GM21526 (cell line): ENCODE measurements at regions not wholly inside any gene's neighbourhood (a gene's known extent, or its start where the extent isn't known, plus 50 kb on each side); places are given as distances from the start of the nearest gene placed in this dataset.

Source experiments
- ATAC-seq: cut with Tn5 transposase; IDR thresholded peaks from one replicate; pipeline ENCODE4 v1.9.1; 2021; ENCODE audit warnings: moderate library complexity; ENCODE audit not compliant: unreplicated experiment, low FRiP score

DNA sequence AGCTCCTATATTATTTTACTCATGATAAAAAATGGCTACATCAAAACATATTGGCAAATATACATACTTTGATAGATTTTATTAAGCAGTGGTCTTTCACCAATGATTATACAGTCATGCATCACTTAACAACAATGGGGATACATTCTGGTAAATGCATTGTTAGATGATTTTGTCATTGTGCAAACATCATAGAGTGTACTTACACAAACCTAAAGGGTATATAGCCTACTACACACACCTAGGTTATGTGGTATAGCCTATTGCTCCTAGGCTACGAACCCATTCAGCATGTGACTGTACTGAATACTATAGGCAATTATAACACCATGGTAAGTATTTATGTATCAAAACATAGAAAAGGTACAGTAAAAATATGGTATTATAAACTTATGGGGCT lies 98.9 kb upstream of the IL6 start:
- no peak for ATAC-seq

DNA sequence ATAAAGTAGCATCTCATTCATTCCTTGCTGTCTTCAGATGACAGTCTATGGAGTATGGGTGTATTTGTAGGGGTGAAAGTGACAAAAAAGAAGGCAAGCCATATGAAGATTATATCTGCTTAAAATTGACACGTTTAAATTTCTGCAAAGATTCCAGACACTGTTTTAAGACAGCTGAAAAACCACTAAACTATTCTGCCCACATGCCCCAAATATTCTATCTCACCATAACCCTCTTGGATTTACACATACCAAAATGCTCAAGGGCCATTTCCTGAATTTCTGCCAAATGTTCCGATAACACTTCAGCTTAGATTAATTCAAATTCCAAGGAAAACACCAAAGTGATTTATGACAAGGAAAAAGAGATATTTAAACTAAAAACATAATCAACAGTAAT lies 99.9 kb upstream of the IL6 start:
- no peak for ATAC-seq

DNA sequence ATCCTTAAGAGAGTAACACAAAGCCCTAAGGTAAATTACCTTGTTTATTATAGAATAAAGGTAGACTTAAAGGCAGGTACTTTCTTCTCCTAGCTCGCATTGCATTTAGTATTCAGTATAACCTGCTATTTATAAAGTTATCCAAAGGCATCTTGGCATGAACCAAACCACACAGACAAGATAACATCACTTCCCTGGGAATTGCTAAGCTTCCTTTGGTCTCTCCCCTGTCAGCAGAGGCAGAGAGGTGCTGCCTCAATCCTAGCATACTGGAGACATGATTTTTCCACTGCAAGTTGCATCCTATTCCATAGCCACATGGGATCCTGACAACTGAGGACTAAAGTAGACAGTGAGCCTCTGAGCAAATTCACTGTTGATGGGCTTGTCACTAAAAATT lies 101.7 kb upstream of the IL6 start:
- no peak for ATAC-seq

DNA sequence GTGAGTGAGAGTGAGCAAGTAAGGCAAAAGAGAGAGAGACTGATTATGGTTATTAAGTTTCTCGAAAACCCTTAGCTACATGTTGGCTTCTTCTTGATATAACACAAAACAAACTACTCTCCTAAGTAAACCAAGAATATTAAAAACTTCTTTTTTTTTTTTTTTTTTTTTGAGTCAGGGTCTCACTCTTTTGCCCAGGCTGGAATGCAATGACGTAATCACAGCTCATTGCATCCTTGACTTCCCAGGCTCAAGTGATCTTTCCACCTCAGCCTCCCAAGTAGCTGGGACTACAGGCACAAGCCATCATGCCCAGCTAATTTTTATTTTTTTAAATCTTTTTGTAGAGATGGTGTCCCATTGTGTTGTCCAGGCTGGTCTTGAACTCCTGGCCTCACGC lies 102.2 kb upstream of the IL6 start:
- ATAC-seq, result no peak

DNA sequence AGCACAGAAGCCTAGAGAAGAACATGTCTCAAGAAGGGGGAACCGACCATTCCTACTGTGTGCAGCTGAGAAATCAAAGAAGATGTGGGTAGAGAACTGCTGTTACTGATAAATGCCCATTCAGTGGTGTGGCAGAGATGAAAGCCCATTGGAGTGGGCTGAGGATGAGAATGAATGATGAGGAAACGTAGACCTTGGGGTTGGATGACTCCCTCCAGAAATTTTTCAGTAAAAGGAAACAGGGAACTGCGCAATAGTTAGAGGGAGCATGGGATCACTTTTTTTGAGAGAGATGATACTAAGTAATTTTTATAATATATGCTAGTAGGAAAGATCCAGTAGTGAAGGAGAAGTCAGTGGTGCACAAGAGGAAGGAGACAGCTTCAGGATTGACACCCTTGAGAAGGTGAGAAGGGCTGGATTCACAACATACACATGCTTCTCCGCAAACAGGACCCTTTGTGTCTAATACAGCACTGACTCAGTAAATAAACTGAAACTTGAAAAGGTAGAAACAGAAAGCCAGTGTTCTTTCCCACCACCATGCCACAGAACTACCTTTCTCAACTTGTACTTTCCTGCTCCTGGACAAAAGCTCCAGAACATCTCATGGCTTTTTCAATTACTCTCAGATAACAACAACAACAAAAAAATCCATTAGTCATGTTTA lies 104.7 kb upstream of the IL6 start:
- no peak for ATAC-seq

DNA sequence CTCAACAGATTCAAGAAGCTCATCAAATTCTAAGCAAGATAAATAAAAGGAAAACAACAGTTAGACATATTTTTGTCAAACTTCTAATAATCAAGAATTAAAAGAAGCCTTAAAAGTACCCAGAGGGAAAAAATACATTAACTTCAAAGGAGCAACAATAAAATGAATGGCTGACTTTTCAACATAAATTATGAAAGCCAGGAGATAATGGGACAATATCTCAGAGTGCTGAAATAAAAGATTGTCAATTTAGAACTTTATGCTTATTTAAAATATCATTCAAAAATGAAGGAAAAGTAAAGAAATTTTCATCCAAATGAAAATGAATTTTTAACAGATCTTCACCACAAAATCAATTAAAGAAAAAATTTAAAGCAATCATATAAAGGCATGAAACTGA lies 108.5 kb upstream of the IL6 start:
- no peak for ATAC-seq

DNA sequence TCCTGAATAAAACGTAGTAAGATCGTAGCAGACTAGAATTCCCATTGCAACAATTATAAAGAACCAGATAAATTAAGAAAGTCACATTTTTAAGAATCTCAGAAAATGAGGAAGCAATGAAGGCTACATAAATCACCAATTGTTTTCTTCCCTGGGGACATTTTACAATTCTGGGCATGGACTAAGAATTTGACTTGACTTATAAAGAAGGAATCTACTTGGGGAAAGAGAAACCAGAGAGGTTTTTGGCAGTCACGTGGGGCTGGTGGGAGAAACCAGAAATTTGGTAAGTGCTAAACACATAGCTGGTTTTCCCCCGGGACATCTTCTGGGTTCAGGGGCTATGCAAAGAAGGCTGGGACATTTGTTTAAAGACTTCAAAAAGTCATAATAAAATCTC lies 109.8 kb upstream of the IL6 start:
- ATAC-seq, result no peak

DNA sequence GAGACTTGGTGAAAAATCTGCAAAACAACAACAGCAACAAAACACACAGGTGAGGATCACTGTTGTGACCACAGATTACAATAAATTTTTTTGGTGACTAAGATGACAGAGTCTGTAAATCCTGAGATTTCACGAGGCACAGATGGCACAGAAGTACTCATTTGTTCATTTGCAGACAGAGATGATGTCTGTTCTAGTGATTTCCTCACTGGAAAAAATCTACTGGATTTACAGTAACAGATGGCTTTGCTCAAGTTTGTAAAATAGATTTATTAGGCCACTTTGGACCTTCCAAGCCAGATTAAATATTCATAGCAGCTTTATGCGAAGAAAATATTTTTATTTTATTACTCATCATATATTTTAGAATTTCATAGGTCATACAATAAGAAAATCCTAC lies 113.5 kb upstream of the IL6 start:
- ATAC-seq, result no peak

DNA sequence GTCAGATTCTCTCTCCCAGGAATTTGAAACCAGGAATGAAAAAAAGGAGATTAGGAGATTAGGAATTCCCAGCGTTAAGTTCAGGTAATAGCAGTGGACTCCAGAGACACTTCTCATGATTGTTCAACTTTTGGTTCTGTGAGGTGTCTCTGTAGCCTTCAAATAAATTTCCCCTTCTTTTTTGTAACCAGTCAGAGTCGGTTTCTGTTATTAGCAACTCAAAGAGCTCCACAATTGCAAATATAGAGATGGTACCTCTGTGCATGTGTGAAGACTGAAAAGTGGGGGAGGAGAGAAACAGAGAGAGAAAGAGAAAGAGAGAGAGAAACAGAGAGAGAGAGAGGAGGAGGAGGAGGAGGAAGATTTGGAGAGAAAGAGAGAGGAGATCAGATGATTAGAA lies 112.8 kb upstream of the STEAP1B start:
- ATAC-seq, result no peak

DNA sequence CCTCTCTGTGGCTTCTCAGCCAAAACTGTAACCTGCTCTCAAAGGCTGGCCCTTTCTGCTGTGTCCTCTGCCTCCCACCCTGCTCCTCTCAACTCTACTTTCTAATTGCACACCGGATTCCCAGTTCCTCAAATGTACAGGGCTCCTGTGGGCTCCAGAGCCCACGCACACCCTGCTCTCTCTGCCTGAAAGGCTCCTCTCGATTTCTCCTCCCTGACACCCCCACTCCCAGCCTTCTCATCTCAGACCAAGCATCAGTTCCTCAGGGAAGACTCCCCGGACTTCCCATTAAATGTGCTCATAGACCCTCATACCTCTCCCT lies 111.7 kb upstream of the STEAP1B start:
- ATAC-seq, result no peak

DNA sequence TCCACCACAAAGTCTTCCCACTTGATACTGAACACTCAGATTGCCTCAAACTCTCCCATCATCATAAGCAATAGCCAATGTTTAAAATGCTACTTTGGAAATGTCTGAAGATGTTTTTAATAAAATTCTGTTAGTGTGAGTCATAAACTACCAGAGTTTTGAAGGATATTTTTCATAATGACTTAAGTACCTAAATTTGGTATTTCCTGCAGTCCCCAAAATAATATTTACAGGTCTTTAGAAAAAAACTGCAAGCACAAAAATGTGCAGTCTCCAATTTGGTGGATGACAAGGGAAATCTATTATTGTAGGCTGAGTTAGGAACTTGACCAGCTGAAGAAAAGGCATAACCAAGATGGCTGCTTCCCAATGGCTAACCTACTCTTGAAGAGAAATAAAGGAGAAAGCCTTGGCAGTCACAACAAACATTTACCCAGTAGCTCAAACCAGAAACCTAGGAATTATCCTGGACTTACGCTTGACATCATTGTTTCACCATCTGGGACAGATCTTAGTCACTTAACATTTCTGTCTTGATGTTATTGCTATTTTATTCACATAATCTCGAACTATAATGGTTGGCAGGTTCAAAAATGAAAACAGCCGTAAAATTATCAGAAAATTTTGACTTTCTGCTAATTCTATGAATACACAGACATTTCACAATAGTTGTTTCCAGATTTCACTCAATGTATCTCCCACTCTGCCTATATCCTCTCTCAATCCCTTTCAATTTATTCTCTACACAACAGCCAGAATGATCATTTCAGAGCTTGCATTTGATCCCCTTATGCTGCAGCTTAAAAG lies 111.2 kb upstream of the STEAP1B start:
- no peak for ATAC-seq

DNA sequence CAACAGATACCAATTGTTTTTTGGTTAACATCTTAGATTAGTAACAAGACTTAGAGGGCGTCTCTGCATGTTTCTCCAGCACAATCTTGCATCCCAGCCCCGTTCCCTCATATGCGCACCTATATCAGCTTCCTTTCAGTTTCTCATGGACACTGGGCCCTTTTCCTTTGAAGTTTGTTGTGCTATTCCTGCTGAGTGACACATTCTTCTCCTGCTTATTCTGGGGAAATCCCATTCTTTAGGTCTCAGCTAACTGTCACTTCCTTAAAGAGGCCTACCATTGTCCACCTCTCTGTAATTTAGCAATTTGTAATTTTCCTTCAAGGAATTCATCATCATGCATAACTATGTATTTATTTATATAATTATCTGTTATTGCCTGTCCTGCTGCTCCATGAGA lies 110.3 kb upstream of the STEAP1B start:
- ATAC-seq, result no peak

DNA sequence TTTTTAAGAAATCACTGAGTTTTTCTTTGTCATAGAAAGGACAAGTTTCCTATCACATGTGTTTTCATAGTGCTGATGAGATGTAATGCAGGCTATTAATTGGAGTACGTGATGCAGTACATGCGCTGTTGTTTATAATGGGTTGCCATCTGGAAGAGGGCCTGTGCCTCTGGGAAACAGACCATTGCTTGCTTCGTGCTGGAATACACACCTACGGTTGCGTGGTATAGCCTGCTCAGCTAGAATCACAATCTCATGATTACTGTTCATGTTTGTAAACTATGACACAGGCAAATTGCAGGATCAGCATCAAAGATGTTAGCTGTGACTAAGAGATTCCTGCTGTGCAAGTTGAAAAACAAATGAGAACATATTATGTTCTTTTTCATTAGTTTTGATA lies 107.2 kb upstream of the STEAP1B start:
- no peak for ATAC-seq

DNA sequence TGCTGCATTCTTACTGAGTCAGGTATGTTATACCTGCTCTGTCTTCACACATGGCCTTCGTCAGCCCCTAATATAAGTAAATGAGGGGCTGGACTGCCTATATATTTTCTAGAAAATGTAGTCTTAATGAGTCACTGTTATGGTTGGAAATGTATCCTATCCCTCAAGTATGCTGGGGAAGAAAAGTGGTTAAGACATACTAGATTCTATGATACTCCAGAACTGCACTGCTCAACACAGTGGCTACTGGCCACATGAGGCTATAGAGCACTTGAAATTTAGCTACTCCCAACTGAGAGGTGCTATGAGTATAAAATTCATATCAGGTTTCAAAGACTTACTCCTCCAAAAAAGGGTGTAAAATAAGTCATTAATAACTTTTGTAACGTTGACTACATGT lies 104.3 kb upstream of the STEAP1B start:
- no peak for ATAC-seq

DNA sequence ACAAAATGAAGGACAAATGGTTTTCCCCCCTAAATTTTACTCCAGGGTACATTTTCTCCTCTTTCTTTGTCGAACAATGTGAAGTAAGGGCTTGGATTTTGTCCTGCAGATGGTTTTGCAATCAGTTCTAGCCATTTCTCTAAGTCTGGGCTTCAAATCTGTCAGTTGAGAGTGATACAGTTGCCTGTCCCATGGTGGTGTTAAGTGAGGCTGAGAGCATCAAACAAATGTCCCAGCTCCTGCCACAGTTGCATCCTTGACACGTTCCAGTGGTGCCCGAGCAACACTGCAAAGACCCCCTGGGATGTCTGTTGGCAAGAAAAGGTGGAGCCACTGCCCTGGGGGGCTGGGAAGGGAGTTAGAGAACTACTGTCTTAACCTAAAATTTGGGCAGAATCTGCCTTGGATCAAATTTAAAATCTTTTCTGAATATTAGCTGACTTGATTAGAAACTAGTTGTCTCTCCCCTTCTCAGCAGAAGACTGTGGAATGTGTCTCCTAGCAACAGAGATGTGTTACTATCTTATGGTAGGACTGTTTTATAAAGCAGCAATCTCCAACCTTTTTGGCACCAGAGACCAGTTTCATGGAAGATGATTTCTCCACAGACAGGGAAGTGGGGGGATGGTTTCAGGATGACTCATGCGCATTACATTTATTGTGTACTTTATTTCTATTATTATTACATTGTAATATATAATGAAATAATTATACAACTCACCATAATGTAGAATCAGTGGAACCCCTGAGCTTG lies 102.0 kb upstream of the STEAP1B start:
- no peak for ATAC-seq

DNA sequence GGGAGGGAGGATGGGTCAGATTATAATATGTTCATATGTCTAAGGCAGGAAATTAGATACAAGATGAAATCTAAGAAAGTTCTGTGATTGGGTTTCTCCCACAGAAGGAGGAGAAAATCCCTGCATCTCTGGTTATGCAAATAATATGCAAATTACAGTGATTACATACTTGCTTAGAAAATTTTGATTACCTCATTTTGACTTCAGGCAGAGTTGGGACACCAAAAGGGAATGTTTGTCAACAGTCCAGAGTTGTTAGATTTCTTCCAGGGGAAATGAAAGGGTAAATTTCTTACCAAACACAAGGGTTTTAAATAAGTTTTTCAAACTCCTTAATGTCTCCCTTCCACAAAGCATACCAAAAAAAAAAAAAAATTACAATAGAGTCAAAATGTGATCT lies 101.4 kb upstream of the STEAP1B start:
- ATAC-seq, result no peak

DNA sequence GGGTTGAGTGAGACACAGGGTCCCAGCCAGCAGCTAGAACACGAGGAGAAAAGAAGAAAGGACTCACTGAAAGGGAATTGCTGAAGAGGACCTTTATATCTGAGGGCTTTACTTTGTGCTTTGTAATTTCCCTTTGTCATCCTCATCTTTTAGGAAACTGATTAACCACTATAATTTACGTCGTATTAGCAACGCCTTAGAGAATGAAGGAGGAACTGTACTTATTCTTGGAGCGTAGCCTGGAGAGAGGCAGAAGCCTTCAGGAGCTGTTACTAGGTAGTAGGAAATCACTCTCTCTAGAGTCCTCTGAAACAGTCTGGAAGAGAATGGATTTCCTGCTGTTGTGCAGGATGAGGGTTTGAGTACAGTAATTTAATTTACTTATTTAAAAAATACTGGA lies 101.0 kb upstream of the STEAP1B start:
- no peak for ATAC-seq

DNA sequence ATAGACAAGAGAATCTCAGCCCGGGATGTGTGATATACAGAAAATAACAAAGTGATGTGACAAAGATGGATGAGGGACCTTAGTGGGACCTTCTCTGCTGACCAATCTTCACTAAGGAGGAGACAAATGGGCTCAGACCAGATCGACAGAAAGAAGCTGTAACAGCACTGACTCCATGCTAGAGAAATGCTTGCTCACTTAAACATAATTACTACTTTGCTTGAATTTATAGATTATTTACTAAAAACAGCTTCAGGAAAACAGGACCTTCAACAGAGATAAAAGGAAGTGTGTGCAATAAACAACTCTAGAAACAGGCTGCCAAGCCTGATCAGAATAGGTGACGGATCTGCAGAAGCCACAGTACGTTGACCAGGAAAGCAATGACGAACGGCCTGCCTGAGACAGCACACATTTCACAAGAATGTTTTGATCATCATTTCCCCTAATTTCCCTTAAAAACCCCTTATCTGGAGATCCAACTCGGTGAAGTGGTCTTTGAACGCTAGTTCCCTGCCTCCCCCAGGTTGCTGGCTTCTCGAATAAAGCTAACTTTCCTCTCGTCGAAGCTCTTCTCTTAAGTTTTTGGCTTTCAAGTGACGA lies 98.4 kb upstream of the STEAP1B start:
- no peak for ATAC-seq

DNA sequence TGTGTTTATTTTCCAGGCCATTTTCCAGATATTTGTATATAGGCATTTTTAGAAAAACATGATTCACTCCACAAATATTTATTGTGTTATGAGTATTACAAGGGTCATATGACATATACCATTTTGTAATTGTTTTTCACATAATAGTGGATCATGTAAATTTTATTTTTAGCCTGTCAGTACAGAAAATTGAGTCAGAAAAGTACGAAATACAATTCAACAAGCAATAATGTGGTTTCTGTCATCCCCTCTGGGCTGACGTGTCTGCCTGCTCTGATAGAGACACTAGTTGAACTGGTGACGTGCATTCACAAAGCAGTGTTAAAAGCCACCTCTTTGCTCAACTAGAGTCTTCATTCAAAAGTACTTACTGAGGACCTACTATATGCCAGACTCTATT lies 97.9 kb upstream of the STEAP1B start:
- ATAC-seq, result no peak

DNA sequence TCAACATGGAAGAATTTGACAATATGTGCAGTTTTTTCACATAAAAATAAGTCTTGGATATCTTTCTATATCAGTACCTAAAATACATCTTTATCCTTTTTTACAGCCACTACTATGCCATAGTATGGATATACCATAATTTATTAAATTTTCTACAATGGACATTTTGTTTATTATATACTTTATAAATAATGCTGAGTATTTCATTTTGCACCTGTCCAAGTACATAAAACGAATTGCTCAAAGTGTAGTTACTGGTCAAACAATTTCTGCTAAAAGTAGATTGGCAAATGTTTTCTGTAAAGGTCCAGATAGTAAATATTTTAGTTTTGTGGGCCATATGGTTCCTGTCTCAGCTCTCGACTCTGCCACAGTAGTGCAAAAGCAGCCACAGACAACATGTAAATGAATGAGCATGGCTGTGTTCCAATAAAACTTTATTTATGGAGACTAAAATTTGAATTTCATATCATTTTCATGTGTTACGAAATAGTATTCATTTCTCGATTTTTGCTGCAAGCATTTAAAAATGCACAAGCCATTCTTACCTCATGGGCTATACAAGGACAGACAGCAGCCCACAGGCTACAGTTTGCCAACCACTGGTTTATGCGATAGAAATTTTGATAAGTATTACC lies 96.9 kb upstream of the STEAP1B start:
- ATAC-seq, result no peak

DNA sequence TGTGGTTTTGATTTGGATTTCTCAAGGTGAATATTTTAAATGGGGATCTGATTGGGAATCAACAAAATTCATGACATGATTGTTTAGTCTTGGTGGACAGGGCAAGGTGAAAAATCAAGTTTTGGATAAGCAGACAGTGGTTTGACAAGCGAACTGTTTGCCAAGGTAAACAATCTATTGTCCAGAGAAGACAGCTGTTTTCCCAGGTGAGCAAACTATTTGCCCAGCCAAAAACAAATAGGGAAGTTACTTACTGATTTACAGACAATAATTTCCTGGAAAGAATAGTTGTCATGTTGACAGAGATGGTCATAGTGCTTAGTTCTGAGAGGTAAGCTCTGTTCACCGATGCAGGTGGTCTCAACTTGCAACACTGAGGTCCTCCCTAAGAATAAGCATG lies 94.0 kb upstream of the STEAP1B start:
- ATAC-seq, result no peak
